ENCODE measurements at regions not wholly inside any gene's neighbourhood (a gene's known extent, or its start where the extent isn't known, plus 50 kb on each side); places are given as distances from the start of the nearest gene placed in this dataset.

GRCh38 chr4:14592950-14593349 is 409.3 kb upstream of the CPEB2 start:
- Histone ChIP-seq H2AK5ac (ENCODE audit: low read depth, low read length) (no peak overlapping the region), H2BK12ac (ENCODE audit: low read depth, low read length) (no peak overlapping the region), H3K23me2 (ENCODE audit: low read depth, low read length) (no peaks in the 10 kb centered on the region), H3K18ac (ENCODE audit: extremely low read depth, low read length) (no peak overlapping the region), H3K4me3 (ENCODE audit: extremely low read depth in 1 of 4, insufficient read depth in 2 of 4, low read depth in 3 of 4, low read length in 4 of 4) (no peak overlapping the region), H2BK20ac (ENCODE audit: low read length) (no peak overlapping the region), H4K5ac (ENCODE audit: insufficient read length, low read depth, low read length) (no peak overlapping the region), H3K23ac (ENCODE audit: insufficient read length) (no peak overlapping the region), H3K9ac (replicated peaks in 1 of 4; ENCODE audit: extremely low read depth in 1 of 4, low read depth in 3 of 4, low read length in 3 of 4) (no peak overlapping the region), H3K4me1 (replicated peaks in 1 of 4; ENCODE audit: control insufficient read depth in 3 of 4, insufficient read depth in 4 of 4, low read length in 3 of 4) (no peaks in the 10 kb centered on the region), H3K9me3 (ENCODE audit: insufficient read depth in 2 of 2, low read depth in 1 of 2, low read length in 1 of 2) (no peaks in the 10 kb centered on the region), H3K36me3 (ENCODE audit: control insufficient read depth in 2 of 4, insufficient read depth in 4 of 4, low read length in 3 of 4) (no peaks in the 10 kb centered on the region), H2BK120ac (replicated peaks; ENCODE audit: low read depth, low read length) (no peak overlapping the region), H4K20me1 (replicated peaks in 1 of 2; ENCODE audit: control insufficient read depth in 1 of 2, insufficient read depth in 2 of 2, low read length in 2 of 2) (no peaks in the 10 kb centered on the region), H2BK5ac (ENCODE audit: low read depth, low read length) (no peak overlapping the region), H3K4ac (replicated peaks; ENCODE audit: insufficient read length, low read depth, low read length) (no peak overlapping the region), H2BK15ac (ENCODE audit: low read length) (no peak overlapping the region), H3K14ac (ENCODE audit: insufficient read length) (no peak overlapping the region), H3K27me3 (replicated peaks in 1 of 4; ENCODE audit: control insufficient read depth in 3 of 4, extremely low read depth in 1 of 4, insufficient read depth in 3 of 4, low read length in 3 of 4) (no peaks in the 10 kb centered on the region), H3K79me1 (ENCODE audit: low read depth, low read length) (no peaks in the 10 kb centered on the region), H3K4me2 (ENCODE audit: insufficient read depth in 1 of 2, low read depth in 2 of 2, low read length in 2 of 2) (no peak overlapping the region), H4K91ac (replicated peaks; ENCODE audit: insufficient read length, low read length) (no peak overlapping the region), H3K79me2 (ENCODE audit: control insufficient read depth in 1 of 2, insufficient read depth in 2 of 2, low read length in 2 of 2) (no peaks in the 10 kb centered on the region), H3K56ac (replicated peaks; ENCODE audit: insufficient read length, low read depth, low read length) (no peak overlapping the region), H3K27ac (ENCODE audit: low read depth, low read length) (no peak overlapping the region), H4K8ac (ENCODE audit: extremely low read depth, insufficient read depth, low read length) (no peak overlapping the region), H2AFZ (ENCODE audit: low read length) (no peak overlapping the region)
- FAIRE-seq: no peak
- ChIA-PET POLR2A (ENCODE audit: partially characterized antibody) (no interaction called here), CTCF (ENCODE audit: partially characterized antibody) (no interaction called here)
- TF ChIP-seq MAFK (IDR thresholded peaks at IDR 0.05; ENCODE audit: low read depth, low read length) (no peak), RAD21 (IDR thresholded peaks at IDR 0.05 in 1 of 2, conservative IDR thresholded peaks at IDR 0.05 in 1 of 2; ENCODE audit: low read depth in 2 of 2, low read length in 2 of 2) (no peak), SUZ12 (IDR thresholded peaks at IDR 0.05; ENCODE audit: low read length) (no peak), CTCF (IDR thresholded peaks at IDR 0.05; ENCODE audit: control extremely low read depth in 1 of 3, insufficient read depth in 1 of 3, low read depth in 1 of 3, low read length in 3 of 3) (no peak), JUND (IDR thresholded peaks at IDR 0.05; ENCODE audit: low read length) (no peak), KDM5A (IDR thresholded peaks at IDR 0.05; ENCODE audit: low read length) (no peak), TCF12 (IDR thresholded peaks at IDR 0.05; ENCODE audit: low read depth, low read length) (no peak), SAP30 (IDR thresholded peaks at IDR 0.05; ENCODE audit: insufficient read depth, insufficient replicate concordance, low read length) (no peak)
- 100% methylated on average over 2 of the region's 2 CpGs; no CpG with 5 or more reads in 1 of the 2 experiments for WGBS, 2 experiments (ENCODE audit: extremely low coverage in 1 of 2, insufficient coverage in 1 of 2, insufficient read length in 1 of 2, insufficient replicate concordance in 2 of 2, low coverage in 1 of 2, low lambda C conversion rate in 2 of 2, missing lambda C conversion rate in 1 of 2)
- no peak for DNase-seq (ENCODE audit: low read depth in 1 of 2, low spot score in 2 of 2)

Data from H1 (cell line).